Psoas muscle (tissue), 7 donors: ENCODE measurements at regions not wholly inside any gene's neighbourhood (a gene's known extent, or its start where the extent isn't known, plus 50 kb on each side); places are given as distances from the start of the nearest gene placed in this dataset.

Experiments used
- ATAC-seq, 4 donors: fragments of 200-7000 bp; cut with Tn5 transposase; one replicate each; pipeline ENCODE4 v1.9.1; 2020; ENCODE audit warnings: moderate library complexity in 3 of 4, mild to moderate bottlenecking in 2 of 4
- DNase-seq, 2 donors: peaks; one replicate each; pipeline ENCODE4 v3.0.0-alpha.2; 2020
- H3K27ac ChIP-seq: fragments of 200-600 bp; one replicate; pipeline ENCODE4 v1.8.0; 2022
- H3K27me3 ChIP-seq, 3 donors: fragments of 200-600 bp in 1 of 3; one replicate each; pipeline versions ENCODE4 v1.6.1 to v1.8.0; 2013 to 2022; ENCODE audit warnings: low read length in 2 of 3, mild to moderate bottlenecking in 2 of 3, moderate library complexity in 1 of 3; ENCODE audit not compliant: insufficient read depth in 3 of 3
- H3K36me3 ChIP-seq, 2 donors: fragments of 200-600 bp in 1 of 2; one replicate each; pipeline versions ENCODE4 v1.6.1 to v1.8.0; 2013 to 2022; ENCODE audit warnings: low read depth in 1 of 2, mild to moderate bottlenecking in 1 of 2, moderate library complexity in 1 of 2; ENCODE audit not compliant: insufficient read depth in 1 of 2
- H3K4me1 ChIP-seq: fragments of 200-600 bp; one replicate; pipeline ENCODE4 v1.8.0; 2022
- H3K4me3 ChIP-seq: fragments of 200-600 bp; one replicate; pipeline ENCODE4 v1.8.0; 2022; ENCODE audit warnings: mild to moderate bottlenecking
- H3K9me3 ChIP-seq: fragments of 200-600 bp; one replicate; pipeline ENCODE4 v1.8.0; 2022
- WGBS, 3 donors: extraction: QIAGEN DNeasy Blood & Tissue Kit; methylation state at CpG; one replicate each; pipeline versions ENCODE4 v1.1.6 to v1.1.7; 2013; 5-methylcytosine and 5-hydroxymethylcytosine counted together
- intact Hi-C, 2 donors: fragments of 100-400 bp; cut with DNase I; formaldehyde crosslinking; loops; one replicate each; pipeline versions ENCODE4 v1.11.0 to v1.14.2; 2022
- TF ChIP-seq, protein P1 (sequence below): fragments of 200-600 bp; IDR thresholded peaks from one replicate; pipeline ENCODE4 v1.8.0; 2022; ENCODE audit warnings: antibody characterized with exemption
- donor health status: healthy with polysubstance abuse.
- donor health status: DM: no; HTN: no; CAD: no; lungs with moderate emphysema.
- donor health status: Bipolar disorder and iron deficiency.
- donor health status: healthy.
- donor health status: DM: yes; HTN: yes; CAD: no.
- donor health status: DM: no; HTN: no; CAD: no.
- donor health status: DM: yes; HTN: yes; CAD: no.

DNA sequence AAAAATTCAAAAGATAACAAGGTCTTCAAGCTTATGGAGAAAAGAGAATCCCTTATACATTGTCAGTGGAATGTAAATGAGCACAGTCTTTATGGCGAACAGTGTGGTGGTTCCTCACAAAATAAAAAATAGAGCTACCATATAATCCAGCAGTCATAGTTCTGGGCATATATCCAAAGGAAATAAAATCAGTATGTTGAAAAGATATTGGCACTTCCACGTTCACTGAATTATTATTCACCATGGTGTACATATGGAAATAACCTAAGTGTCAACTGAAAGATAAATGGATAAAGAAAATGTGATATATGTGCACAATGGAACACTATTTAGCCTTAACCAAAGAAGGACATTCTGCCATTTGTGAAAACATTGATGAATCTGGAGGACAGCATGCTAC lies 1161.2 kb downstream of the ROBO2 start:
- no peaks in the 10 kb centered on the region for H3K9me3 ChIP-seq
- DNase-seq, result no peak
- H3K4me3 ChIP-seq, result no peak overlapping the region
- no peak overlapping the region for H3K27ac ChIP-seq
- H3K27me3 ChIP-seq, result no peaks in the 10 kb centered on the region
- TF ChIP-seq, protein P1, sequence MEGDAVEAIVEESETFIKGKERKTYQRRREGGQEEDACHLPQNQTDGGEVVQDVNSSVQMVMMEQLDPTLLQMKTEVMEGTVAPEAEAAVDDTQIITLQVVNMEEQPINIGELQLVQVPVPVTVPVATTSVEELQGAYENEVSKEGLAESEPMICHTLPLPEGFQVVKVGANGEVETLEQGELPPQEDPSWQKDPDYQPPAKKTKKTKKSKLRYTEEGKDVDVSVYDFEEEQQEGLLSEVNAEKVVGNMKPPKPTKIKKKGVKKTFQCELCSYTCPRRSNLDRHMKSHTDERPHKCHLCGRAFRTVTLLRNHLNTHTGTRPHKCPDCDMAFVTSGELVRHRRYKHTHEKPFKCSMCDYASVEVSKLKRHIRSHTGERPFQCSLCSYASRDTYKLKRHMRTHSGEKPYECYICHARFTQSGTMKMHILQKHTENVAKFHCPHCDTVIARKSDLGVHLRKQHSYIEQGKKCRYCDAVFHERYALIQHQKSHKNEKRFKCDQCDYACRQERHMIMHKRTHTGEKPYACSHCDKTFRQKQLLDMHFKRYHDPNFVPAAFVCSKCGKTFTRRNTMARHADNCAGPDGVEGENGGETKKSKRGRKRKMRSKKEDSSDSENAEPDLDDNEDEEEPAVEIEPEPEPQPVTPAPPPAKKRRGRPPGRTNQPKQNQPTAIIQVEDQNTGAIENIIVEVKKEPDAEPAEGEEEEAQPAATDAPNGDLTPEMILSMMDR, result no peak
- H3K36me3 ChIP-seq, result no peaks in the 10 kb centered on the region
- no peaks in the 10 kb centered on the region for H3K4me1 ChIP-seq
- intact Hi-C loops, result no loop called here
- no peak for ATAC-seq
- WGBS, 3 donors, result 27 to 34% (median 32%) methylated on average over 2 of the region's 2 CpGs

DNA sequence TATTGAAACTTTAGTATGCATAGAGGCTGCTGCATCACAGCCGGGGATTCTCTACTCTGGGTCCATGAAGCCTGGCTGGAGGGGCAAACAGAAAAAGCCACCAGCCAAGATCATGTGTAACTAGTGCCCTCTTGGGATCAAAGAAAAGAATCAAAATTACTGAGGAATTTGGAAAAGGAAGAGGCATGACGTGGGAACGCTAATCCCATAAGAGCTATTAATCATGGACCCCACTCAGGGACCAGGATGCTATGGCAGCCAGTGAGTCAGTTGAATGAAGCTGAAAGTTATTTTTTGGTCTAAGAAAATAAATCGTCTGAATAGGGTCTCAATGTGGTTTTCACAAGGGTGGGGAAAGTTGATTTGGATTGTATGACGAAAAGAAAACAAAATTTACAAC lies 1165.1 kb downstream of the ROBO2 start:
- intact Hi-C loops, result no loop called here
- 15 to 29% (median 19%) methylated on average over 5 of the region's 5 CpGs for WGBS, 3 donors
- no peak for DNase-seq

DNA sequence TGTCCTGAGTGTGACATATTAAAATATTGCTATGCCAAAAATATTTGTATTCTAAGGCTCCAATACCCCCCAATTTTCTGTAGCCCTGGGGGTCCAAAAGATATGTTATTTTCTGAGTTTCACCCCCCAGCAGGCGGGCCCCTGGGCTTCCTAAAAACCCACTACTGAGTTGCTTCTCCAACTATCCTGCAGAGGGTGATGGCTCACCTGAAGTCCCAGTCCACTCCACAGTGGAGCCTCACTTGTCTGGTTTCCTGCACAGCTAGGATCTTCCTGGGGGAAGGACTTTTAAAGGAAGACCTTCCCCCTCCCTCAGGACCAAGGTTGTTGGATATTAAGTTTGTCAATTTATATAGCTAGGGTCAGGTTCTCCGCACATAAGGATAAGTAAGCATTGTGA lies 1181.4 kb downstream of the ROBO2 start:
- WGBS, 3 donors, result 73 to 90% (median 84%) methylated on average over 2 of the region's 2 CpGs
- H3K27me3 ChIP-seq, result no peaks in the 10 kb centered on the region
- TF ChIP-seq, protein P1, result no peak
- H3K27ac ChIP-seq, result no peak overlapping the region
- DNase-seq (no peak), ATAC-seq (no peak)
- H3K4me3 ChIP-seq, result no peak overlapping the region
- H3K4me1 ChIP-seq, result no peaks in the 10 kb centered on the region
- H3K9me3 ChIP-seq, result no peaks in the 10 kb centered on the region
- no peaks in the 10 kb centered on the region for H3K36me3 ChIP-seq
- intact Hi-C loops, result no loop called here

More for the DNA sequence above, 1165.1 kb downstream of the ROBO2 start:
- TF ChIP-seq, protein P1, result no peak
- Histone ChIP-seq H3K36me3 (no peaks in the 10 kb centered on the region), H3K27ac (no peak overlapping the region), H3K27me3 (no peaks in the 10 kb centered on the region), H3K9me3 (no peaks in the 10 kb centered on the region), H3K4me3 (no peak overlapping the region), H3K4me1 (no peaks in the 10 kb centered on the region)
- no peak for ATAC-seq

DNA sequence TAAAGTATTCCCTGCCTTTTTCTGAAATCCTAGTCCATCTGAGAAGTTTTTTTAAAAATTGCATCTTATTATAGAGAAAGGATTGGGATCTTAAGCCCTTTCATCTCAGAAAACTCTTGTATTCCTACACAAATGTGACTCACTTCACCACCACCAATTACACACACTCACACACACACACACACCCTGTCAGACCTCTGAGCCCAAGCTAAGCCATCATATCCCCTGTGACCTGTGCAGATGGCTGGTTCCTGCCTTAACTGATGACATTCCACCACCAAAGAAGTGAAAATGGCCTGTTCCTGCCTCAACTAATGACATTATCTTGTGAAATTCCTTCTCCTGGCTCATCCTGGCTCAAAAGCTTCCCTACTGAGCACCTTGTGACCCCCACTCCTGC lies 1181.9 kb downstream of the ROBO2 start:
- ATAC-seq (no peak), DNase-seq (no peak)
- intact Hi-C loops, result no loop called here
- no peak overlapping the region for H3K27ac ChIP-seq
- H3K9me3 ChIP-seq, result no peaks in the 10 kb centered on the region
- no peak overlapping the region for H3K4me3 ChIP-seq
- H3K36me3 ChIP-seq, result no peaks in the 10 kb centered on the region
- TF ChIP-seq, protein P1, result no peak
- H3K4me1 ChIP-seq, result no peaks in the 10 kb centered on the region
- H3K27me3 ChIP-seq, result no peaks in the 10 kb centered on the region

DNA sequence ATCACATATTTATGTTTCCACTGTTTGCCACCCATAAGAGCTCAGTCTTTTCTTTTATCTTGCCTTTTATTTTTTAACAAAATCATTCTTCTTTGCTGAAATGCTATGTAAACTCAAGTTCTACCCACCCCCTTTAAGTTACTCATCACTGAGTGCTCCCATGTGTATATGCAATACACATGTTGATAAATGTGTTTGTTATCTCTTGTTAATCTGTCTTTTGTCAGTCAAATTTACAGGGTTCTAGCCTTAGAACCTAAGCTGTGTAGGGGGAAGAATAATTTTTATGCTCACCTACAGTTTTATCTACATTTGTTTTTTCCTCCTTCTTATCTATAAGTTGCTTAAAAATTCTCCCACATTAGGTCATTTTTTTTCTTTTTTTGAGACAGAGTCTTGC lies 1195.9 kb downstream of the ROBO2 start:
- TF ChIP-seq, protein P1, result no peak
- Histone ChIP-seq H3K27me3 (no peaks in the 10 kb centered on the region), H3K9me3 (peaks cover 4% of the 10 kb centered on the region), H3K27ac (no peak overlapping the region), H3K4me1 (no peaks in the 10 kb centered on the region), H3K36me3 (no peaks in the 10 kb centered on the region), H3K4me3 (no peak overlapping the region)
- ATAC-seq, result no peak
- no peak for DNase-seq
- intact Hi-C loops, result no loop called here
